GM21717 (cell line): ENCODE measurements at regions not wholly inside any gene's neighbourhood (a gene's known extent, or its start where the extent isn't known, plus 50 kb on each side); places are given as distances from the start of the nearest gene placed in this dataset.

Experiments
- ATAC-seq: cut with Tn5 transposase; IDR thresholded peaks from one replicate; pipeline ENCODE4 v1.9.1; 2021; ENCODE audit warnings: mild to moderate bottlenecking, moderate library complexity; ENCODE audit not compliant: unreplicated experiment

GRCh38 chr10:111200505-111201186, 123.8 kb downstream of the ADRA2A start:
- ATAC-seq = no peak

GRCh38 chr10:111203615-111204014, 126.8 kb downstream of the ADRA2A start:
- no peak for ATAC-seq

- no peak for ATAC-seq
Observed at GRCh38 chr10:111204838-111205237, 128.0 kb downstream of the ADRA2A start.

GRCh38 chr10:111206521-111206920, 129.7 kb downstream of the ADRA2A start:
- no peak for ATAC-seq

- ATAC-seq = no peak
Observed at GRCh38 chr10:111207500-111207899, 130.7 kb downstream of the ADRA2A start.

GRCh38 chr10:111208951-111209350, 132.1 kb downstream of the ADRA2A start:
- no peak for ATAC-seq

GRCh38 chr10:111209692-111210091, 132.9 kb downstream of the ADRA2A start:
- ATAC-seq = no peak

GRCh38 chr10:111211241-111211640, 134.4 kb downstream of the ADRA2A start:
- ATAC-seq = no peak

GRCh38 chr10:111211706-111212105, 134.9 kb downstream of the ADRA2A start:
- no peak for ATAC-seq

GRCh38 chr10:111221682-111222480, 145.1 kb downstream of the ADRA2A start:
- no peak for ATAC-seq

- no peak for ATAC-seq
Observed at GRCh38 chr10:111222961-111223360, 146.1 kb downstream of the ADRA2A start.

- no peak for ATAC-seq
Observed at GRCh38 chr10:111231779-111232178, 154.9 kb downstream of the ADRA2A start.

GRCh38 chr10:111233439-111233838, 156.6 kb downstream of the ADRA2A start:
- ATAC-seq = no peak

- ATAC-seq = no peak
Observed at GRCh38 chr10:111234234-111234913, 157.5 kb downstream of the ADRA2A start.

- no peak for ATAC-seq
Observed at GRCh38 chr10:111234914-111235302, 158.1 kb downstream of the ADRA2A start.

GRCh38 chr10:111240348-111240747, 163.5 kb downstream of the ADRA2A start:
- no peak for ATAC-seq

GRCh38 chr10:111243126-111243525, 166.3 kb downstream of the ADRA2A start:
- ATAC-seq = no peak

- ATAC-seq = no peak
Observed at GRCh38 chr10:111246136-111246535, 169.3 kb downstream of the ADRA2A start.

GRCh38 chr10:111246814-111247452, 170.1 kb downstream of the ADRA2A start:
- no peak for ATAC-seq

- no peak for ATAC-seq
Observed at GRCh38 chr10:111247781-111248389, 171.1 kb downstream of the ADRA2A start.

- ATAC-seq = no peak
Observed at GRCh38 chr10:111249925-111250324, 173.1 kb downstream of the ADRA2A start.
